ENCODE measurements at regions not wholly inside any gene's neighbourhood (a gene's known extent, or its start where the extent isn't known, plus 50 kb on each side); places are given as distances from the start of the nearest gene placed in this dataset.

DNA sequence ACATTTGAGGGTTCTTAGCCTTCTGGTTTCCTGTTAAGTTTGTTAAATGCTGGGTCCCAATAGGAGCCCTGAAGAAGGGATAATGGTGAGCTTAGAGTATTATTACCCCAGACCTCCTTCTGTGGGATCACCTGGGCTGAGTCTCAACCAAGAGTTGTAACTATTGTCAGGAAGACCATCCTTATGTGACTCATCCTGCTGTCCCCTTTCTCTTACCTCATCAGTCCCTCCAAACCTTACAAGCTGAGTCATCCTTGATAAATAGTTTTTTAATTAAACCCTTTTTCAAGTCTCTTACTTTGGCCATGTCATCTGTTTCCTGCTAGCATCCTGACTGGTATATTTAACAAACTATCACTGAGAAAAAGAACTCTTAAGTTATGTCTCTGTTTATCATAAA lies 502.8 kb downstream of the LRRC70 start:
- Histone ChIP-seq H3K9me2 (replicated peaks; ENCODE audit: insufficient read depth, low read length) (no peaks in the 10 kb centered on the region), H3K79me2 (ENCODE audit: low read length) (no peaks in the 10 kb centered on the region), H4K20me1 (ENCODE audit: insufficient read depth, low read length) (no peaks in the 10 kb centered on the region), H2AFZ (ENCODE audit: low read length) (no peak overlapping the region), H3K27ac (ENCODE audit: low read length) (no peak overlapping the region), H3K4me3 (ENCODE audit: low read length) (no peak overlapping the region), H3K9ac (ENCODE audit: low read length) (no peak overlapping the region), H3K9me3 (replicated peaks; ENCODE audit: insufficient read depth, low read length) (no peaks in the 10 kb centered on the region), H3K4me2 (ENCODE audit: low read depth, low read length) (no peak overlapping the region), H3F3A (ENCODE audit: insufficient read depth, low read length) (no peaks in the 10 kb centered on the region), H3K27me3 (replicated peaks; ENCODE audit: insufficient read depth, low read length) (no peaks in the 10 kb centered on the region), H3K36me3 (replicated peaks; ENCODE audit: insufficient read depth, low read length) (no peaks in the 10 kb centered on the region), H3K4me1 (ENCODE audit: low read length) (no peaks in the 10 kb centered on the region)
- TF ChIP-seq, protein P1, sequence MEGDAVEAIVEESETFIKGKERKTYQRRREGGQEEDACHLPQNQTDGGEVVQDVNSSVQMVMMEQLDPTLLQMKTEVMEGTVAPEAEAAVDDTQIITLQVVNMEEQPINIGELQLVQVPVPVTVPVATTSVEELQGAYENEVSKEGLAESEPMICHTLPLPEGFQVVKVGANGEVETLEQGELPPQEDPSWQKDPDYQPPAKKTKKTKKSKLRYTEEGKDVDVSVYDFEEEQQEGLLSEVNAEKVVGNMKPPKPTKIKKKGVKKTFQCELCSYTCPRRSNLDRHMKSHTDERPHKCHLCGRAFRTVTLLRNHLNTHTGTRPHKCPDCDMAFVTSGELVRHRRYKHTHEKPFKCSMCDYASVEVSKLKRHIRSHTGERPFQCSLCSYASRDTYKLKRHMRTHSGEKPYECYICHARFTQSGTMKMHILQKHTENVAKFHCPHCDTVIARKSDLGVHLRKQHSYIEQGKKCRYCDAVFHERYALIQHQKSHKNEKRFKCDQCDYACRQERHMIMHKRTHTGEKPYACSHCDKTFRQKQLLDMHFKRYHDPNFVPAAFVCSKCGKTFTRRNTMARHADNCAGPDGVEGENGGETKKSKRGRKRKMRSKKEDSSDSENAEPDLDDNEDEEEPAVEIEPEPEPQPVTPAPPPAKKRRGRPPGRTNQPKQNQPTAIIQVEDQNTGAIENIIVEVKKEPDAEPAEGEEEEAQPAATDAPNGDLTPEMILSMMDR (IDR thresholded peaks at IDR 0.05; ENCODE audit: low read length): no peak
- TF ChIP-seq EZH2phosphoT487 (IDR thresholded peaks at IDR 0.05; ENCODE audit: low read length) (no peak), EZH2 (optimal IDR thresholded peaks at IDR 0.05; ENCODE audit: low read depth, low read length) (no peak)
- no peak for DNase-seq

DNA sequence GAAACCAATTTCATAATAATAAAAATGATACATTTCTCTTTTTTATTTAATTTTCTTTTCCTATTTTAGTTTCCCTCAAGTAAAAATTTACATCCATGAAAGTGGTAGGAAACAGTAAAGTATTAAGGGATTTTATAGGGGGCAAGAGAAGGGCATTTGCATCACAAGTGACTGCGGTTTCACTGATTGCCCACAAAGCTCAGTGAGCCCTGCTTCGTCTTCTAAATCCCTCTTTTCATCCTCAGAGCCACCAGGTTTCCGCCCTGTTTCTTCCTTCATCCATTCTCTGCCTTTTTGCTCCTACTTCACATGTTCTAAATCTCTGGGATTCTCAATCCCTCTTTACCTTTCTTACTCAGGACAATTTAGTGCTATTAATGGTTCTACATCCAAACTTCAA lies 491.4 kb downstream of the LRRC70 start:
- no peak for DNase-seq
- H4K20me1 ChIP-seq (ENCODE audit: insufficient read depth, low read length): no peaks in the 10 kb centered on the region
- no peaks in the 10 kb centered on the region for H3F3A ChIP-seq (ENCODE audit: insufficient read depth, low read length)
- H3K36me3 ChIP-seq (replicated peaks; ENCODE audit: insufficient read depth, low read length): no peaks in the 10 kb centered on the region
- H3K9ac ChIP-seq (ENCODE audit: low read length): no peak overlapping the region
- H3K9me3 ChIP-seq (replicated peaks; ENCODE audit: insufficient read depth, low read length): no peaks in the 10 kb centered on the region
- H3K79me2 ChIP-seq (ENCODE audit: low read length): no peaks in the 10 kb centered on the region
- no peak overlapping the region for H3K27ac ChIP-seq (ENCODE audit: low read length)
- H2AFZ ChIP-seq (ENCODE audit: low read length): no peak overlapping the region
- no peak for TF ChIP-seq EZH2phosphoT487 (IDR thresholded peaks at IDR 0.05; ENCODE audit: low read length)
- no peak for TF ChIP-seq EZH2 (optimal IDR thresholded peaks at IDR 0.05; ENCODE audit: low read depth, low read length)
- TF ChIP-seq, protein P1 (IDR thresholded peaks at IDR 0.05; ENCODE audit: low read length): no peak
- H3K4me1 ChIP-seq (ENCODE audit: low read length): no peaks in the 10 kb centered on the region
- H3K4me2 ChIP-seq (ENCODE audit: low read depth, low read length): no peak overlapping the region
- no peak overlapping the region for H3K4me3 ChIP-seq (ENCODE audit: low read length)
- no peaks in the 10 kb centered on the region for H3K27me3 ChIP-seq (replicated peaks; ENCODE audit: insufficient read depth, low read length)
- H3K9me2 ChIP-seq (replicated peaks; ENCODE audit: insufficient read depth, low read length): no peaks in the 10 kb centered on the region

DNA sequence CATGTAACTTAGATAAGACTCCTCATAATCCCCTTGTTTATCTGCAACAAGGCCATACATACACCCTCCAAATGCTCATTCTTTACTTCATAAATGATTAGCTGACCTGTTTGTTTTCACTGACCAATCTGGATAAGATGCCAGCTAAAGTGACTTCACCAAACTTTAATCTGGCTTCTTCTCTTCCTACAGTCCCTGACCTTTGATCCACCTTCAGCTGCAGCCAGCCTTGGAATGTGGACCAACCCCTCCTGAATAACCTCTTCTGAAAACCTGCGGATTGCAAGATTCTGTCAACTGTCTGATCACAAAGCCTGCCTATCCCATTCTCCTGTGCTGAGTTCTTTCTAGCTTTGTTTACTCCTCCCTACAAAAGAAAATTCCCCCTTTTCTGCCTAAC lies 476.8 kb downstream of the LRRC70 start:
- Histone ChIP-seq H3F3A (ENCODE audit: insufficient read depth, low read length) (no peaks in the 10 kb centered on the region), H3K4me2 (ENCODE audit: low read depth, low read length) (no peak overlapping the region), H3K9me2 (replicated peaks; ENCODE audit: insufficient read depth, low read length) (no peaks in the 10 kb centered on the region), H2AFZ (ENCODE audit: low read length) (no peak overlapping the region), H3K4me3 (ENCODE audit: low read length) (no peak overlapping the region), H3K4me1 (ENCODE audit: low read length) (no peaks in the 10 kb centered on the region), H3K9me3 (replicated peaks; ENCODE audit: insufficient read depth, low read length) (no peaks in the 10 kb centered on the region), H3K36me3 (replicated peaks; ENCODE audit: insufficient read depth, low read length) (no peaks in the 10 kb centered on the region), H3K27me3 (replicated peaks; ENCODE audit: insufficient read depth, low read length) (no peaks in the 10 kb centered on the region), H3K79me2 (ENCODE audit: low read length) (no peaks in the 10 kb centered on the region), H3K9ac (ENCODE audit: low read length) (no peak overlapping the region), H3K27ac (ENCODE audit: low read length) (no peak overlapping the region), H4K20me1 (ENCODE audit: insufficient read depth, low read length) (no peaks in the 10 kb centered on the region)
- TF ChIP-seq EZH2 (optimal IDR thresholded peaks at IDR 0.05; ENCODE audit: low read depth, low read length) (no peak), EZH2phosphoT487 (IDR thresholded peaks at IDR 0.05; ENCODE audit: low read length) (no peak)
- TF ChIP-seq, protein P1 (IDR thresholded peaks at IDR 0.05; ENCODE audit: low read length): no peak
- no peak for DNase-seq
